Glomerular visceral epithelial cell (primary cell): ENCODE measurements at regions not wholly inside any gene's neighbourhood (a gene's known extent, or its start where the extent isn't known, plus 50 kb on each side); places are given as distances from the start of the nearest gene placed in this dataset.
A peak's percentile ranks its signal among the peaks of the same experiment; 100 is the strongest.

Experiments used
- DNase-seq: peaks from one replicate; pipeline ENCODE4 v3.0.0-alpha.2; 2016; ENCODE audit errors: extremely low spot score

DNA sequence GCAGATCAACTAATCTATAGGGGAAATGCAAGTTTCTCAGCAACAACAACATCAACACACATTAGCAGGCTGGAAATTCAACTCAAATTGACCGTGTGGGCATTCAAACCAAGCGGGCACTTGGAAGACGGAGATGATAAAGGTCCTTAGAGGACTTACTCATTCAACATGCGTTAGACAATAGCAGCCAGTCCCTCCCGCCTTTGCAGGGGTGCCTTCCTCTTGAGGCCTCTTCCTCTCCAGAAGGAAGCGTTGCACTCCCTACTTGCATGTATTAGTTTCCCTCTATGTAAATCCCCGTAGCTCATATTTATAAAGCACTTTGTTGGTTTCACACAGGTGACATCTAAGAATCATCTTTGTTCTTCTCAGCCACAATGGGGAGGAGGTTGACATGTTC is 300.8 kb upstream of the STXBP5 start:
- DNase-seq, result no peak

DNA sequence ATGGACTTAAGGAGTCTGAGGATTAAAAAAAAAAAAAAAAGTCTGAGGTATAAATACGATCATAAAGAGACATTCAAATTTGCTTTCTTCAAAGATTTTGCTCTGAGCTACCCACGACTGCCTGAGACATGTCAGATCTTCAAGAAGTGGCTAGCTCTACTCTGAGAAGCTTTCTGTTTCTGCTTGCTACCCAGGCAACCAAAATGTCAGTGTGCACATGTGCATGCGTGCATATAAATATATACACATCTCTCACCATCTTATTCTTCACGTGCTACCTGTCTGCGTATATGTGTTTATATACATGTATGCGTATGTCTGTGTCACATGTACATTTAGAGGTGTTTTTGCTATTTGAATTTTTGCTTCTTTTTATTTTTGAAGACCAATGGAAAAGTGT is 299.6 kb upstream of the STXBP5 start:
- no peak for DNase-seq

DNA sequence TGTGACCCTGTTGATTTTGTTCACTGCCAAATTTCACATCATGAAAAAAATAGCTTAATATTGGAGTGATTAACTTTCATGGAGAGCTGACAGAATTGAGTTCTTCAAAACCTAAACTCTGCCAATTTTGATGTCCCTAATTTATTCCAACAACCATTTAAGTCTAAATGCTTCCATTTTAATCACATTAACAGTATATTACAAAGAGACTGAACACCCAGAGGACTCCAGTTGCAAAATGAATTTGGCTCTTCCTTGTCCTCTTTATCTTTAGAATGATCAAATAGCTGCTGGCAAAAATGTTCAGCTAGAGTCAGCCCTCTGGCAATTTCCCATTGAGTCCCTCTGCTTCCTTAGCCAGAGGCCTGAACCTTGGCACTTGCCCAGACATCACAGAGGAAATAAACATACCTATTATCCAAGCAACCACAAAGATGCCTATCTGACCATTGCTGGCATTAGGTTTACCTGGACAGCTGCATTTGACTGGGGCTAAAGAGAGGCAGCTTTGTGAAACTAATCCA is 299.0 kb upstream of the STXBP5 start:
- peak; percentile 32 for DNase-seq

DNA sequence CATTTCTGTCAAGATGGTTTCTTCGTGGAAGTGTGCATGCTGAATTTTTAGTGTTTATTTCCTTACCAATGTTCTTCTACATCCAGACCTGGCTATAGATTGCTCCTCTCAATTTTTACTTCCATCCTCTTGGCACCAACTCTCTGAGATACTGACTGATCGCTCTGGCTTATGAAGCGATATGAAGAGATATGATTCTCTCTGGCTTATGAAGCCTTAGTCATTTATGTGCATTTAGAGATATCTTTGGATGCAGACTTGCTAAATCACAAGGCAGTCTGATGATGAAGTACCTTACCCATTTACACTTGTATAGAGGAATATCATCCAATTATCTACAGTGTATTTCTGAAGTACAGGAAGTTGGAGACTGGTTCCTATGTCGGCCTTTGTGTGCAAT is 295.4 kb upstream of the STXBP5 start:
- no peak for DNase-seq

DNA sequence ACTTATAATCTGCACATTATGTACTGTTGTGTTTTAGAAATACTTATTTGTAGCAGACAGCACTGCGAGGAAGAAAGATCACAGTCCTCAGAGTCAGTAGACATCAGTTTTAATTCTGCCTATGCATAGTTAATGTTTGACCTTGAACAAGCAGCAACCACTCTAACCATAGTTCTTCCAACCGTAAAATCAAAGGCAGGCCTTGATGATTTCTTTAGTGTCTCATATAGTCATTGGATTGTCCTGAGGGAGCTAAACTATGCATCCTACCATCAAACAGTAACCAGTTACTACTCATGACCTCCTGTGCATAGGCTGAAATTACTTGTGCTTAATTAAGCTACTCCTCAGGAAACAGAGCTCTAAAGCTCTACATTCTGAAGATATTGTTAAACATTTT is 294.8 kb upstream of the STXBP5 start:
- DNase-seq, result peak; percentile 63

DNA sequence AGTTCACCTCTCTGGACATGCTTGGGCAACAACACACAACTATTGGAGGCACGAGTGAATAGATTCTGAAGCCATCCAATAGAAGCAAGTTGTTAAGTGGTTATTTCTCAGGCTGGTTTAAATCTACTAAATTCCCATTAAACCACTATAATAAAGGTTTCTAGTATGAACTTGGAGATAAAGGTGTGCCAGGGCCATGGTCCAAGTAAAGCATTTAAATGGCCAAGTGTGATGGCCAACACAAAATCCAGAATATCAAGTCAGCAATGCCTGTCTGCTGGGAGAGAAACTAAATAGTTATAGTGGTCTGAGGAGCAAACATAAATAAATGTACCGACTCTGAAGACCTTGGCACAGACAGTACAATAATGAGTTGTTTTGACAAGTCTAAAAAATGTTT is 294.3 kb upstream of the STXBP5 start:
- no peak for DNase-seq

DNA sequence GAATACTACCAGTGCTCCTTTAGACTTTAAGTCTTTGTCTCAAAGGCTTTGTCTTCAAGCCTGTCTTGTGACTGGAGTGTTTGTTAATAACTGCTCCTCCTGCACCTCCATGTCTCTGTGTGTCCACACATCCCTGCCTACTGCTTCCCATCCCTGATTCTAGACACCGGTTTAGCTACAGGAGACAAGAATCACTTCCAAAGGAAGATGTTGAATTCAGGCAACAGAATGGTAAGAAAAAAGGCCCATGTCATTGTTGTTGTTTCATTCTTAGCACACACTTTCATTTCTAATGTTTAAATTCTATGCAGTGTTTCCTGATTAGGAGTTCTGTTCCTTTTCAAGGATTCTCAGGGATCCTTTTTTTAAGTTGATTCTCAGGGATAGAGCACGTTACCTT is 293.6 kb upstream of the STXBP5 start:
- DNase-seq, result no peak

DNA sequence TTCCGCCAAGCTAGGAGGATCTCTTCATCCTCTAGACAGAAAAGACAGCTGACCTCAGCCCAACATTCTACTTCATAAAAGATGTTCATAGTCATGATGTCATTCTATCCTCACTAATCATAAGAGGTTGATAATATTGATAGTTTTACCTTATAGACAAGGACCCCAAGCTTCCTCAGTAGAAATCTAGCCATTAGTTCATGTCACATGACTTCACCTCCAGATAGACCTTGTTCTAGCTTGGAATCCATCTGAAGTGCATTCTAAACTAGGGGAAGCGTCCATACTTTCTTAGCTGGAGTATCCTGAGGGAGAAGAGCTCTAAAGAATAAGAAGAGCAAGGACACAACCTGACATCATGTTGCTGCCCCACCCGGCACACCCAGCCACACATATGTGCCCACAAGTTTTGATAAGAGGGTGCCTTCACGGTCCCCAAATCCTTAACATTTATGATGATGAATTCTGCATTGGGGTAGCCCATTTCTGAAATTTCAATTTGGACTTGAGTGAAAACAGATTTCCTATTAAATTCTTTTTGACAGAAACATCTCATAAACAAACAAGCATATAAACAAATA is 292.5 kb upstream of the STXBP5 start:
- no peak for DNase-seq

DNA sequence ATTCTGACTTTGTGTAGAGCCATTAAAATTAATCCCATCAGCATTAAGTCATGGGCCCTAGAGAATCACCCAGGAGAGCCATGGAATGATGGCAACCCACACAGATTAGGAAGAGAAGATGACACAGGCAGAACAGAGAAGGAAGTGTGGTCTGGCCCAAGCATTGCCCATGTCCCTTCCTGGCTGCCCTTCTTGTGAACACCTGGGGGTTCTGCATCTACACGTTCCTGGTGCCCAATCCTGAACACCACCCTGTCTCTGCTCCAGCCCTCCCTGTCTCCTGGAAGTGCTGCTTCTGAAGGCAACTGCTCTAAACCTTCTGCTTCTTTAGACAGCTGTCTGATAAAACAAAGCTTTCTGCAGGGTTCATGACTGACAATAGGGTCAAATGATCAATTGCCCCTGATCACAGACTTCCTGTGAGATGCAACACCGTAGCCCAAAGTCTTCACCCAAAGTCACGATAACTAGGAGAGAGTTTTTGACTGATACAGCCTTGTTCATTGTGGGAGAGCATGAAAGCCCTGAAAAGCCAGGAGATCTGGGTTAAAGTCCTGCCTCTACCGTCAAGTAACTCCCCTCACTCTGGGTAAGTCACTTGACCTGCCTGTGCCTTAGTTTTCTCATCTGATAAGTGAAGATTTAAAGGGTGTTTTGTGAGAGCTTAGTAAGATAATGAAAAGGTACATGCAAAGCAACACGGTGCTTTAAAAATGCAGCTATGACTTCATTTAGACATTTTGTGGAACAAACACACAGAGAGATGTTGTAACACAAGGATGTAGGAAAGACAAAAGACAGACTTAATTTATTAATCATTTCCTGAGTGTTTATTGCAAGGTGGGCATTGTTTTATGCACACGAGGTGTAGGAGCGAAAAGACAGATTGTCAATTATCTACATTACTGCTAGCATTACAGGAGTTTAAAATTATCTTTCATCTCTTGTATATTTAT is 291.2 kb upstream of the STXBP5 start:
- peak; percentile 9 for DNase-seq

DNA sequence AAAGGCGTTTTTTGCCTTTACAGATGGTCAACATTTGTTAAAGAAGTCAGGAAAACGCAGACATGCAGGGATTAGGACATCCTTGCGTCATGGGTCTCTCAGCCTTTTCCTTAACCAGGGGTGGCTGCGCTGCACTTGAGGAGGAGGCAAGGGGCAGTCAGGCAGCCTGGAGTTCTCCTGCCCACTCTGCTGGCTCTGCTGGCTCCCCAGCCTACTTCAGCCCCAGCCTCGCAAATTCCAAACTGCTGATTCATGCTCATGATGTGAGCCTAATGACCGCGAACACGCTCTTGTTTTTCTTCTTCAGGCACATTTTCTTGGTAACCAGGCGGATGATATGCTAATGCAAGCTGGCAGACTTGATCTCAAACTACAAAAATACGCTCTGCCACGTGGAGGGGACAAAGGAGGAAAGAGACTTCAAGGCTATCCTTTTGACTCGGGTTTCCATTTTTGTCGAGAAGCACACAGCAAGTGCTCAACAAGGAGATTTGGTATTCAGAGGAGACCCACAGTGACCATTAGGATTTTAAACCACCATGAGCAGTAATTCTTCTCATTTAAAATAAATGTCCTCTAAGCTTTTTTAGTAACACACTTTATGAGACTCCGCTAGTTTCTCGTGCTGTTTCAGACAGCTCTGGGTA is 290.3 kb upstream of the STXBP5 start:
- DNase-seq, result peak; percentile 99

DNA sequence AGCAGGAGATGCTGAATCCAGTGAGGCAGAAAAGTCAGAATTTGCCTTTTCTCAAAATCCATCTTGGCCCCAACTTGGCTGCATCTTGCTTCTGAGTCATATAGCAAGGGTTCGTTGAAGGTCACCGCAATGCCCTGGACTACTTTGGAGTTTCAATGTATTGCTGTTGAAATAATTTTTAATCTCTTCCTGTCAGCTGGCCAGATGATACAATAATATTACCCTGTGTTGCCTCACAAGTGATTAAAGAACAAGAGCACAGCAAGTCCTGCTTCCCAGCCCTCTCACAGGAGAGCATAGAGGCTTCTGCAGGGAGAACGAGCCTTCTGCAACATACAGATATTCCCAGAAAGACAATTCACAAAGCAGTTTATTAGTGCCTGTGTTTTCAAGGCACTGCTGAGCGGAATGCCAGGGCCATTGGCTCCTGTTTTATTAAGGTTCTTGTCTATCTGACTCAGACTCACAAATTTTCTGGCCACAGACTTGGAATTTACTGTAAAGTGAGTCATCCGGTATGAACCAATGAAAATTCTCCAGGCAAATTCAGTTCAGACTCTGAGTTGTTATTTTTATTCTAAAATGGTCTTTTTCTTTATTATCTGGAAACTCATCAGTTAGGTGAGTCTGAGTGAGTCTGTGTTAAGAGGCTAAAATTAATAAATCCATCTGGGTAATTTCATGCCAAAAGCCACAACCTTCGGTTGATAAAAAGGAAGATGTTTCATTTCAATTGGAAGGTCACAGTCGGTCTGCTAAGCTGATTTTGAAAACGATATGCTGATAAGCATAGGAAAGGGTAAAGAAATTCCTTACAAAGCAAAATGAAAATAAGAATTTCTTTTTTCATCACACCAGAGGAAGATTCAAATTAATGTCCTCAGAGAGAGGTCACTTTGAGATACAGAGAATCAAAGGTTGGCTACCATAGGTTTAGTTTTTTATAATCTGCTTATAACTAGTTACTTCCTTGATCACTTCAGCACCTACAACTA is 289.4 kb upstream of the STXBP5 start:
- peak; percentile 92 for DNase-seq

DNA sequence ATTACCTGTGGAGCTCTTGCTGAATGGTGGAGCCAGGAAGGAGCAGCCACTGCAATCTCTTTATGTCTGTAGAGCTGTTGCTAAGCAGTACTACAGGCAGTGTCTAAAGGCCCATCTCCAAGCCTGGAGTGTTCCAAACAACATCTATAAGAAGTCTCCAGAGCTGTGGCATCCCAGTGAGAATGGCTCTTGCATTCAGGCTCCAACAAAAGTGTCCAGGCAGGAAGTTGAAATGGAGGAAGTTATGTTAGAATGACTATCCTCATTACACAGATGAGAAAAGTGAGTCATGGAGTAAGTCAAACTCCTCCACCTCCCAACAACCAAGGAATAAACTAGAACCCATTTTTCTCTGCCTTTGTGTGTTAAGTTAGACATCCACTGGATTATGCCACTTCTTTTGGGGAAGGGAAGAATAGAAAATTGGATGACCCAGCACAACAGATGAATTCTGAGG is 288.5 kb upstream of the STXBP5 start:
- peak; percentile 54 for DNase-seq

DNA sequence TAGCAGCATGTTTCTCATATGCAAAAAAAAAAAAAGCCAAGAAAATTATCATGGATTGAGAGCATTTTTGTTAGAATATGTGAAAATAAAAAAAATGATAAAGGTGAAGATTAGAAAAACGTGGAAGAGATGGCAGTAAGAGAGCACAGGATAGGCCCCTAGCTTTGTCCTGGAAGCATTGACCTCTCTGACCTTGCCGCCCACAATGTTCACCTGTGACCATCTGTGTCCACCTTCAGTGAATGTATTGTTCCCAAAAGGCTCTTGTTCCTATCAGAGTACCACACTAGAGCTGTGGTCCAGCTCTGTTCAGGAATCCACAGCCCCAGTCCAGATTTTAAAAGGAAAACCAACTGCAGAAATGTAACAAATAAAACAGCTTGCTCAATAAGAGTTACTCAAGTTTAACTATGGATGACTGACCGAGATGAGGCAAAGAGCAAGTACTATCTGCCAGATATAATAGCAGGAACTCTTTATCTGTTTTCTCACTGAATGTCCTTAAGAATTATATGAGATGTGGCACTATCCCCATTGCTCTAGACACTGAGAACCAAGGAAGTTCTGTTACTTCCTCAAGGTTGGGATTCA is 287.7 kb upstream of the STXBP5 start:
- DNase-seq, result no peak

DNA sequence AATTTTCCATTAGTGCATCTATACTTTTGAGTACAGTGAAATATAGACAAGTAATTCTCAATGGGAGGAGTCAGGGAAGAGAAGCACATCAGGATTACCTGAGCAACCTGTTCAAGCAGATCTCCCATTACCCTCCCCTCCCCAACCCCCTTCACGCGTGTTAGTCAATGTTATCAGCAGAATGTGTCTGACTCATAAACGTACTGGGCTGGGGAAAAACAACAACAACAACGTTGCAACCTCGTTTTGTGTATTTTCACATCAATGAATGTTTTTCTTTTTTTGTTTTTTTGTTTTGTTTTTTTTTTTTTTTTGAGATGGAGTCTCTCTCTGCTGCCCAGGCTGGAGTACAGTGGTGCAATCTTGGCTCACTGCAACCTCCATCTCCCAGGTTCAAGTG is 287.0 kb upstream of the STXBP5 start:
- no peak for DNase-seq

DNA sequence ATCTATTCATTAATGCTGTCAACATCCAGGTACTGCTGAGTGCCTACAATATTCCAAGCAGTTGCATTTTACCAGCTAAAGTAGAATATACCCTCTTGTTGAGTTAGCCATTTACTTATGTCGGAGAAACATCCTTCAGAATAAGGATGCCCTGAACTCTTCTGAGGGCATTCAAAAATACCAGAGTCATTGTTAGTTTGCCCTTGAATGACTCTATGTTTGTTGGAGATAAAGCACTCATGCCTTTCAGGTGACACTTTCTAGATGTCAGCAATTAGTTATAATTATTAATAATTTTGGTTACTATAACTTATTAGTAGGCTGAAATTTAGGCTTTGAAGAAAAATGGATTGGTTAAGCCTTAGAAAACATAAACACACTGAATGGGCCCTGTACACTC is 286.2 kb upstream of the STXBP5 start:
- DNase-seq, result no peak

DNA sequence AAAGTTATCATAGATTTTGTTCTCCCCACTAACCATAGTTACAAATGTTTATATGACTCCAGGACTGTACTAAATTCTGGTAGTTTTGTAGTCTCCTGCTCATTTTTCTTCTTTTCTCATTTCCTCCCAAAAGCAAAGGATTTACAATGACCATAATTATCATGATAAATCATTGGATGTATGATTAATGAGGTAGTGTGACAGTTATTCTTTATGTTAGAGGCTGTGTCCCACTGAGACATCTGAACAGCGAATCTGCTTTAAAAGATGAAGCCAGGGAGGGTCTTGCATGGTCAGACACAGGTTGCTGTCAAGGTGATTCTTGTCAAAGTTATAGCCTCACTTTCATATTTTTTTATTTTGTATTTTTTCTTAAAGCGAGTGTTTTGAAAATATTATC is 285.2 kb upstream of the STXBP5 start:
- no peak for DNase-seq

DNA sequence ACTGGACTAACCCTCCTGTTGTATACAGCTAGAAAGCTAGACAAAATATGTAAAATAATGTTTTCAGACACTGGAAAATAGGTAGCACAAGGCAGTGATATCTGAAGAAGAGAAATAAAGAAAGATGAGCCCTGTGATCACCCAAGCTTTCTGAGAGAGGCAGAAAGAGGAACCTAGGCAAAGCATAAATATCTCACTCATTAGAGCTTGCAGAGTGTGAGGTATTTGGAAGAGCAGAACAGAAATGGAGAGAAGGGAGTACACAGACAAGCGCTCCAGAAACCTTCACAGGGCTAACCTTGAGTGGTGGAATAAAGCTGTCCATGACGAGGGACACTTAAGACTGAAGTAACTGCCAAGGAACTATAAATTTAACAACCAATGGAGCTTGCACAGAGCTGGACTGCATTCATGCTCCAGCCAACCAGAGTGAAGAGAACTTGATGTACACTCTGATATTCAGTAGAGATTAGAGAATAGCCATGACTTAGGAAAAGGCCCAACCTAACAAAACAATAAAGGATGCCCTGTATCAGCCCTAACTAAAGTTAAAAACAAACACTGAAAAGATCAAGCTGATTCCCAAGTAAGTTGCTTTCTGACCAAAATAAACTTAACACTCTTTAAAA is 280.9 kb upstream of the STXBP5 start:
- no peak for DNase-seq

DNA sequence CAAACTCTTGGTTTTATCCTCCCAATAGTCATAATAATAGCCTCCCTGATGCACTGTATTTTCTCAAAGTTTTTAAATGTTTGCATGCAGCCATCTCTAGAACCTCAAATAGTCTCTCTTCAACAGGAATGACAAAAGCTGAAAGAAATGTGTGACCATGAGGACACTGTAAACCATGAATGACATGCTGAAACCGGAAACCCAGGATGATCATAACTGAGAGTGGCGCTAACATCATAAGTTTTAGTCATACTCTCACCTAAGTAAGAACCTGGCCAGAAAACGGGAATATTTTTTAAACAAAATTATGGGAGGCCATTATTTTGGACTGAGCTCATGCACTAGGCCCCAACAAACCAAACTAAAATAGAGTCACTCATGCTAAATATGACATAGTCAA is 278.4 kb upstream of the STXBP5 start:
- no peak for DNase-seq

DNA sequence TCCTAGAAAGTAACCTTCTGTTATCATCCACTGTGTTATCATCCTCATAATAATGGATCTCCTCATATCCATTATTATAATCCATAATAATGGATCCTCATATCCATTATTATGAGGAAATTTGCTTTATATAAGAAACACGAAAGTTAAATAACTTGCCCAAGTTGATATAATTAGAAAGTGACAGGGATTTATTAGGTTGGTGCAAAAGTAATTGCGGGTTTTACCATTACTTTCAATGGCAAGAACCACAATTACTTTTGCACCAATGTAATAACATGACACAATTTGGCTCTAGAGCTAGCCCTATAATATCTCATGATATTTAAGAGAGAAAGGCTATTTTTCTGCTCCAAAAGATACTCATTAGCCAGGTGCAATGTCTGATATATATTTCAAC is 275.7 kb upstream of the STXBP5 start:
- no peak for DNase-seq

DNA sequence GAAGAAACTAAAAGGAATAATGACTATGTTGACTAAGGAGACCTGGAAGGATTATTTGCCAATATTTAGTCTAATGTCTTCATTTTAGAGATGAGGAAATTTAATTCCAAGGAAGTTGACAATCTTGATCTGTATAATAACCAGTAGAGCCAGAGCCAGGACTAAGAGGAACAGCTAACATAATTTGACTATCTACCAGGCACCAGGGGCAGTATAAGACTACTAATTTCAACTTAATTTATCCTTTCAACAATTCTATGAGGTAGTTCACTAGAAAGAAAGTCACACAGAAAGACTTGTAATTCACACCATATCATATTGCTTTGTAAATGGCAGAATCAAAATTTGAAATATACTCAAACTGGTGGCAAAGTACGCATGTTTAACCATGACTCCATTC is 273.0 kb upstream of the STXBP5 start:
- DNase-seq, result no peak

DNA sequence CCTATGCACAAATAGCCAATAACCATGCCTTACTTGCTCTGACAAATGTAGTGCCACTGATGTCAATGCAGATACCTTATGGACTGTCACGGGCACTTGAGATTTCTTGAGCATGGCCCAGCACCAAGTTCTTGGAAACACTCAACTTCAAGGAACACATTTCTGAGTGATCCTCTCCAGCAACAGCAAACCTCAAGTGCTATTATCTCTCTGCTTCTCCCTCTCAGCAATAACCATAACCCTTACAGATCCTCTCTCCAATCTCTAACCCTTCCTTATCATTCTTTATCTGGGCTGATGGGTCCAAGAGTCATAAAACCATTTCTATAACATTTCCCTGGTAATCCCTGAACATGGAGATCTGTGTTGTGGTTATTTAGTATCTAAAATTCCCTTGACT is 266.9 kb upstream of the STXBP5 start:
- no peak for DNase-seq
